ENCODE measurements at regions not wholly inside any gene's neighbourhood (a gene's known extent, or its start where the extent isn't known, plus 50 kb on each side); places are given as distances from the start of the nearest gene placed in this dataset.

DNA sequence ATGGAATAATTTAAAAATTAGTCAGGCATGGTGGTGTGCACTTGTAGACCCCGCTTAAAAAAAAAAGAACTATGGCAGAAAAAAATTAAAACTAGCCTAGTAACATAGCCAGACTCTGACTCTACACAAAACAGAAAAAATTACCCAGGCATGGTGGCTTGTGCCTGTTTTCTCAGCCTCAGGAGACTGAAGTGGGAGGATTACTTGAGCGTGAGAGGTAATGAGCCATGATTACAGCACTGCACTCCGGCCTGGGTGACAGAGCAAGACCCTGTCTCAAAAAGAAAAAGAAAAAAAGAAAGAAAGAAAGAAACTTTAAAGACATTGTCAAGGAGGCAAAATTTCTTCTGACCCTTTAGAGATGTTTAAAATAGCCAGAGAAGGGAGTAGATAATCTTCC, 109.0 kb upstream of the TMEM106B start:
- no peak for DNase-seq (ENCODE audit: extremely low spot score)
- no peak for TF ChIP-seq FOXK2 (IDR thresholded peaks at IDR 0.05)
- no peak for TF ChIP-seq SUZ12 (IDR thresholded peaks at IDR 0.05)
- CTCF ChIA-PET: no interaction called here
- POLR2A ChIA-PET: no interaction called here

DNA sequence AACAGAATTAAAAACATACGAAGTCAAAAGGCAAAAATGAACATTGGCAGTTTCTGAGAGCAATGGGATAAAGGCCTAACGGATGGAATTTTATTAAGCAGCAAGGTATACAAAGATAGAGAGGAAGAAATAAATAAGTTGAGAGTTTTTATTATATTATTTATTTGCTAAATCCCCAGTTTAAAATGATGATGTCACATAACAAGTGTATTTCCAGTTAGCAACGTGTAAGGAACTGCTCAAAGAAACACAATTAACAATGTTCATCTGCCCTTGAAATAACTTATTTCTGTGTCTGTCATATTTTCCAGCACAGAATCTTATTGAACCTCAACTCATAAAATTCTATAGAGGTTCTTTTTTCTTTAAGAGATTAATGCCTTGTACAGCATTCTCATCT, 108.6 kb upstream of the TMEM106B start:
- ChIA-PET CTCF (no interaction called here), POLR2A (no interaction called here)
- no peak for DNase-seq (ENCODE audit: extremely low spot score)
- no peak for TF ChIP-seq ARNT (IDR thresholded peaks at IDR 0.05)
- no peak for TF ChIP-seq BHLHE40 (IDR thresholded peaks at IDR 0.05; ENCODE audit: borderline replicate concordance)
- no peak for TF ChIP-seq LEF1 (IDR thresholded peaks at IDR 0.05; ENCODE audit: borderline replicate concordance)
- no peak for TF ChIP-seq ELF4 (IDR thresholded peaks at IDR 0.05)
- TF ChIP-seq SP1 (IDR thresholded peaks at IDR 0.05): no peak
- TF ChIP-seq ZNF384 (IDR thresholded peaks at IDR 0.05): no peak
- no peak for TF ChIP-seq NFRKB (IDR thresholded peaks at IDR 0.05)
- TF ChIP-seq L3MBTL2 (conservative IDR thresholded peaks at IDR 0.05): no peak
- TF ChIP-seq HDGF (IDR thresholded peaks at IDR 0.05; ENCODE audit: borderline replicate concordance): no peak
- no peak for TF ChIP-seq FOXA1 (IDR thresholded peaks at IDR 0.05)
- TF ChIP-seq TARDBP (IDR thresholded peaks at IDR 0.05): no peak
- TF ChIP-seq SUZ12 (IDR thresholded peaks at IDR 0.05): no peak

DNA sequence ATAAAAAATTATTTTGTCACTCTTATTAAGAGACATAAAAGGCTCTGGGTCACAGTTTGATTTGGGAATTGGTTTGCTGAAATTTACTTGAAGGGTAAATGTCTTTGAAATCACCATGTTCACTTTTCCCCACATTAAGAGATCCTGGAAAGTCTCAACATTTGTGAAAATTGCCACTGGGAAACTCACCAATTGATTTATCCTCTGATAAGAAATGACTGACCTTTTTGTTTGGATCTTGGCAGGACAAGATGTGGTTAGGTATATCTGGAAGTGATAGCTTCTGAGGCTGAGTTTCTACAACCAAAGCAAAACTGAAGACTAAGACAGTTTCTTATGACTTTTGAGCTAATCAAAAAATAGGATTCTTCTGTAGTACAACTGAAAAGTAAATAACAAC, 107.1 kb upstream of the TMEM106B start:
- TF ChIP-seq SUZ12 (IDR thresholded peaks at IDR 0.05) (no peak), HDGF (IDR thresholded peaks at IDR 0.05; ENCODE audit: borderline replicate concordance) (no peak), NFRKB (IDR thresholded peaks at IDR 0.05) (no peak), SP1 (IDR thresholded peaks at IDR 0.05) (no peak), BHLHE40 (IDR thresholded peaks at IDR 0.05; ENCODE audit: borderline replicate concordance) (no peak), FOXM1 (IDR thresholded peaks at IDR 0.05; ENCODE audit: borderline replicate concordance) (no peak), ELF4 (IDR thresholded peaks at IDR 0.05) (no peak)
- TF ChIP-seq, protein P1, sequence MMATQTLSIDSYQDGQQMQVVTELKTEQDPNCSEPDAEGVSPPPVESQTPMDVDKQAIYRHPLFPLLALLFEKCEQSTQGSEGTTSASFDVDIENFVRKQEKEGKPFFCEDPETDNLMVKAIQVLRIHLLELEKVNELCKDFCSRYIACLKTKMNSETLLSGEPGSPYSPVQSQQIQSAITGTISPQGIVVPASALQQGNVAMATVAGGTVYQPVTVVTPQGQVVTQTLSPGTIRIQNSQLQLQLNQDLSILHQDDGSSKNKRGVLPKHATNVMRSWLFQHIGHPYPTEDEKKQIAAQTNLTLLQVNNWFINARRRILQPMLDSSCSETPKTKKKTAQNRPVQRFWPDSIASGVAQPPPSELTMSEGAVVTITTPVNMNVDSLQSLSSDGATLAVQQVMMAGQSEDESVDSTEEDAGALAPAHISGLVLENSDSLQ (IDR thresholded peaks at IDR 0.05): no peak
- ChIA-PET CTCF (no interaction called here), POLR2A (no interaction called here)
- no peak for DNase-seq (ENCODE audit: extremely low spot score)

DNA sequence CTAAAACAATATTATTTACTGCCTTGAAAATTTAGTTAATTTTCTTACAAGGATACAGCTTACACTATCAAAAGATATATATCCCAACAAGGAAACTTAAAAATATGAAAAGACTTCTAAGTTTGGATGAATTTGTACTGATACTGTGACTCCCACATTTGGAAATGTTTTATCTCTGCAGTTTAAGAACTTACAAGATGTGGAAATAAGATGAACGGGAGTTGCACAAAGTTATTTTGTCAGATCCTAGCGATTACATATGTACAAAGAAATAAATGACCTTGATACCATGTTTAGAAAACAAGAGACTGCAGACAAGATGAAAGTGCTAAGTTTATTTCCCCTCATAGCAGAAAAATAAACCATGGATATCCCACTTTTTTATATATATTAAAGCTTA, 103.7 kb upstream of the TMEM106B start:
- TF ChIP-seq CTBP1 (IDR thresholded peaks at IDR 0.05; ENCODE audit: borderline replicate concordance) (no peak), ZNF384 (IDR thresholded peaks at IDR 0.05) (no peak), LEF1 (IDR thresholded peaks at IDR 0.05; ENCODE audit: borderline replicate concordance) (no peak), SUZ12 (IDR thresholded peaks at IDR 0.05) (no peak), HDGF (IDR thresholded peaks at IDR 0.05; ENCODE audit: borderline replicate concordance) (no peak), FOXK2 (IDR thresholded peaks at IDR 0.05) (no peak), FOXA1 (IDR thresholded peaks at IDR 0.05) (no peak), SP1 (IDR thresholded peaks at IDR 0.05) (no peak), ELF4 (IDR thresholded peaks at IDR 0.05) (no peak), TARDBP (IDR thresholded peaks at IDR 0.05) (no peak), ARNT (IDR thresholded peaks at IDR 0.05) (no peak), NFRKB (IDR thresholded peaks at IDR 0.05) (no peak), L3MBTL2 (conservative IDR thresholded peaks at IDR 0.05) (no peak), FOXM1 (IDR thresholded peaks at IDR 0.05; ENCODE audit: borderline replicate concordance) (no peak), BHLHE40 (IDR thresholded peaks at IDR 0.05; ENCODE audit: borderline replicate concordance) (no peak)
- TF ChIP-seq, protein P1 (IDR thresholded peaks at IDR 0.05): no peak
- CTCF ChIA-PET: no interaction called here
- POLR2A ChIA-PET: interaction anchor here (2.3 kb wide), 1 partner anchor 103 kb away, joined by 9 read pairs; the partner anchor contains the start of gene TMEM106B
- no peak for DNase-seq (ENCODE audit: extremely low spot score)

DNA sequence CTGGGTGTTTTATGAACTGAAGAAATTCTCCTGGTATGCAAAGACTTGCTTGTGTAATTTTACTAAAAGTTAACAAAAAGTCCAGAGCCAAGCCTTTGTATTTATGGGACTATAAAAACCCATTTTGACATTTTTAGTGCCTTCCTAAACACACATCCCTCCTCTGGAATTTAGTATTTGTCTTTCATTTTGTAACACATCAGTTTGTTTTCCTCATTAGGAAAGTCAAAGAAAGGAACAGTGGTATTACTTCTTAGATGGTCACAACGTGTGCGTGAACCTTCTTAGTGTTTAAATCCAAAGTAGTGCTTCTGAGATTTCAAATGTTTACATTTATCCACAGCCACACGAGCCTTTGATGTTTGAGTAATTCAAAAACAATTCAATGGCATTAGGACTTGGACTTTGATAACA, 103.2 kb upstream of the TMEM106B start:
- POLR2A ChIA-PET: interaction anchor here (2.3 kb wide), 1 partner anchor 103 kb away, joined by 9 read pairs; the partner anchor contains the start of gene TMEM106B
- no peak for DNase-seq (ENCODE audit: extremely low spot score)
- TF ChIP-seq LEF1 (IDR thresholded peaks at IDR 0.05; ENCODE audit: borderline replicate concordance) (0 out of 2 replicates have a peak, but pooled peaks have one; percentile 34), BHLHE40 (IDR thresholded peaks at IDR 0.05; ENCODE audit: borderline replicate concordance) (no peak)
- TF ChIP-seq, protein P1 (IDR thresholded peaks at IDR 0.05): peak; percentile 50; the same call in 1 of the 2 replicates
- CTCF ChIA-PET: no interaction called here

DNA sequence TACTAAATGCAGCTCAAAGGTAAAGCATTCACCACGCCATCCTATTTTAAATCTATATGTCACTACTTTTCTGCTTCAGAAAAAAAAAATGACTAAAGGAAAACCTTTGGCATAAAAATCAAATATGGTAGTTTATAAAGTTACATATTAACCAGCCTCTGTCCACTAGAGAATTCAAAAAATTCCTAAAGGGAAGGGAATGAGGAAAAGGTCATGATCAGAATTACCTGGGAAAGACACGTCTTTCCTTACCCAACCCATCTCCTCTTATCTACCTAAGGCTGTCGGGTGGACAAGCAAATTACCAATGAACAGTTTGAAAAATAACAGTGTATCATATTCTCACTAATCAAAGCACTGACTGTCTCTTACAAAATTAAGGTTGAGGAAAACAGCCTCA, 100.7 kb upstream of the TMEM106B start:
- ChIA-PET POLR2A (no interaction called here), CTCF (no interaction called here)
- no peak for DNase-seq (ENCODE audit: extremely low spot score)
- TF ChIP-seq CTBP1 (IDR thresholded peaks at IDR 0.05; ENCODE audit: borderline replicate concordance): no peak
- TF ChIP-seq TARDBP (IDR thresholded peaks at IDR 0.05): no peak
- no peak for TF ChIP-seq NFRKB (IDR thresholded peaks at IDR 0.05)

All from HEK293T (cell line).